Keratinocyte (primary cell): ENCODE measurements at regions not wholly inside any gene's neighbourhood (a gene's known extent, or its start where the extent isn't known, plus 50 kb on each side); places are given as distances from the start of the nearest gene placed in this dataset.

Experiments
- EZH2 ChIP-seq: IDR thresholded peaks from one replicate; pipeline ENCODE4 v1.6.1; 2012; ENCODE audit warnings: inconsistent platforms, mild to moderate bottlenecking, low read length, moderate library complexity
- TF ChIP-seq, protein P1 (sequence below), 3 experiments: IDR thresholded peaks in 1 of 3; conservative IDR thresholded peaks in 1 of 3; optimal IDR thresholded peaks in 1 of 3; 2 replicates in 2 of 3; 3 replicates in 1 of 3; pipeline versions ENCODE3 to v1.5.1; 2011; ENCODE audit warnings: low read length in 3 of 3, mild to moderate bottlenecking in 3 of 3, moderate library complexity in 2 of 3, control low read depth in 1 of 3, inconsistent platforms in 1 of 3; ENCODE audit not compliant: insufficient read depth in 2 of 3; ENCODE audit errors: extremely low read depth in 1 of 3

DNA sequence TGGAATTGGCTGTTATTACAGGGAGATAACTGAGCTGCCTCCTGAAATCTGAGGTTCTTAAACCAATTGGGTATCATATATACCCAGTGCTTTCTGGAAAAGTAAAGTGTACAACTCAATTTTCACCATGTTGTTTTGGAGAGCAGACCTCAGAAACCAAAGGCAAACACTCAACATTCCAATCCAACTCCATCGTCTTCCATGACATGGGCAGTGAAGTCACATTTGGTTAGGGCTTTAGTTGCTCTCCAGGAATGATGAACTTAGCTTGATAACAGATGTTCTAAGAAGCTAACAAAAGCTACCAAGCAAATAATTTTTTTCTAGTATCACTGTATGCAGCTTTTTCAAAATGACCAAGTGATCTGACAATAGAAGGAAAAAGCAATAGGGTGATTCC is 107.0 kb upstream of the SLC35G4 start:
- no peak for TF ChIP-seq EZH2
- TF ChIP-seq, protein P1, sequence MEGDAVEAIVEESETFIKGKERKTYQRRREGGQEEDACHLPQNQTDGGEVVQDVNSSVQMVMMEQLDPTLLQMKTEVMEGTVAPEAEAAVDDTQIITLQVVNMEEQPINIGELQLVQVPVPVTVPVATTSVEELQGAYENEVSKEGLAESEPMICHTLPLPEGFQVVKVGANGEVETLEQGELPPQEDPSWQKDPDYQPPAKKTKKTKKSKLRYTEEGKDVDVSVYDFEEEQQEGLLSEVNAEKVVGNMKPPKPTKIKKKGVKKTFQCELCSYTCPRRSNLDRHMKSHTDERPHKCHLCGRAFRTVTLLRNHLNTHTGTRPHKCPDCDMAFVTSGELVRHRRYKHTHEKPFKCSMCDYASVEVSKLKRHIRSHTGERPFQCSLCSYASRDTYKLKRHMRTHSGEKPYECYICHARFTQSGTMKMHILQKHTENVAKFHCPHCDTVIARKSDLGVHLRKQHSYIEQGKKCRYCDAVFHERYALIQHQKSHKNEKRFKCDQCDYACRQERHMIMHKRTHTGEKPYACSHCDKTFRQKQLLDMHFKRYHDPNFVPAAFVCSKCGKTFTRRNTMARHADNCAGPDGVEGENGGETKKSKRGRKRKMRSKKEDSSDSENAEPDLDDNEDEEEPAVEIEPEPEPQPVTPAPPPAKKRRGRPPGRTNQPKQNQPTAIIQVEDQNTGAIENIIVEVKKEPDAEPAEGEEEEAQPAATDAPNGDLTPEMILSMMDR (optimal IDR thresholded peaks at IDR 0.05 in 1 of 3, IDR thresholded peaks at IDR 0.05 in 1 of 3, conservative IDR thresholded peaks at IDR 0.05 in 1 of 3; ENCODE audit: extremely low read depth in 1 of 3, insufficient read depth in 2 of 3, low read length in 3 of 3) = no peak
